GM18505 (cell line): ENCODE measurements at regions not wholly inside any gene's neighbourhood (a gene's known extent, or its start where the extent isn't known, plus 50 kb on each side); places are given as distances from the start of the nearest gene placed in this dataset.

Experiments
- ATAC-seq: cut with Tn5 transposase; IDR thresholded peaks from one replicate; pipeline ENCODE4 v1.9.1; 2021; ENCODE audit not compliant: unreplicated experiment
- POLR2A ChIP-seq: IDR thresholded peaks from 4 replicates; pipeline ENCODE4 v1.6.1; 2011; ENCODE audit warnings: borderline replicate concordance; ENCODE audit not compliant: insufficient read depth, insufficient read length; ENCODE audit errors: extremely low read depth

DNA sequence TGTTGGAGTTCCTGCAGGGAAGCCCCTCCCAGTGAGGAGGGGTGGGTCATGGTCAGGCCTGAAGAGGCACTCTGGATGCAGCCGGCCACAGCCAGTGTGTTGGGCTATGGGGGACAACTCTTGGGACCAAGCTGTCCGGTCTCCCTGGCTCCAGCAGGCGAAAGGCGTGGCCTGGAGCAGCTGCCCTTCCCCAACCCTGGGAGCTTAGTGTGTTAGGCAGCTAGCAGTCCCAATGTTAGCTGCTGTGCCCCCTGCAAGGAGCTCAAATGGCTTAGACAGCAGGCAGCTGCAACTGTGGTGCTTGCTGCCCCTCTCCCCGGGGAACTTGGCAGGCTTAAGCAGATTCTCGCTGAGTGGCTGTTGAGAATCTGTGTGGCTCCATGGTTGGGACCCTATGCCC lies 67.5 kb upstream of the ACTBL2 start:
- no peak for TF ChIP-seq POLR2A
- ATAC-seq: no peak

DNA sequence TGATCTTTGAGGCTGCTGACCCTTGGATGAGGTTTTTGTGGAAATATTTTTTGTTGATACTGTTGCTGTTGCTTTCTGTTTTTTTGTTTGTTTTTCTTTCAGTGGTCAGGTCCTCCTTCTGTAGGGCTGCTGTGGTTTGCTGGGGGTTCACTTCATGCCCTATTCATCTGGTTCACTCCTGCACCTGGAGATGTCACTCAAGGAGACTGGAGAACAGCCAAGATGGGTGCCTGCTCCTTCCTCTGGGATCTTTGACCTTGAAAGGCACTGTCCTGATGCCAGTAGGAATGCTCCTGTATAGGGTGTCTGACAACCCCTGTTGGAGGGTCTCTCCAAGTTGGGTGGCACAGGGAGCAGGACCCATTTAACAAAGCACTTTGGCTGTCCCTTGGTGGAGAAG lies 67.0 kb upstream of the ACTBL2 start:
- no peak for TF ChIP-seq POLR2A
- ATAC-seq: no peak

DNA sequence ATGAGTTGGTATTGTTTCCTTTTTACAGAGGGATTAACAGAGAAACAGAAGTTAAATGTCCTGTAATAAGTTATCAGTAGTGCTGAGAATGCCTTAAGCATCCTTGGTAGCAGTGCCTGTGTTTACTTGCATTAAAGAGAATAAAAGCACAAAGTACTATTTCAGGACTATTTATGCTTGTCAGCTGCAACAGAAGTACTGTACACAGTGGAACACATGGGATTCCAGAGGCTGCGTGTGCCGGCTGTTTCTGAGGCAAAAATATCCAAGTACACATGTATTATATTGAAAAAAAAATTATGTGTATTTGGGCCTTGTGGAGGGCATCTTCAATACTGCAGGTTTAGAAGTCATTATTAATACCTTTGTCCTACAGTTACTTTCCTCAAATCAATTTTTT lies 58.2 kb upstream of the ACTBL2 start:
- TF ChIP-seq POLR2A: no peak
- no peak for ATAC-seq

DNA sequence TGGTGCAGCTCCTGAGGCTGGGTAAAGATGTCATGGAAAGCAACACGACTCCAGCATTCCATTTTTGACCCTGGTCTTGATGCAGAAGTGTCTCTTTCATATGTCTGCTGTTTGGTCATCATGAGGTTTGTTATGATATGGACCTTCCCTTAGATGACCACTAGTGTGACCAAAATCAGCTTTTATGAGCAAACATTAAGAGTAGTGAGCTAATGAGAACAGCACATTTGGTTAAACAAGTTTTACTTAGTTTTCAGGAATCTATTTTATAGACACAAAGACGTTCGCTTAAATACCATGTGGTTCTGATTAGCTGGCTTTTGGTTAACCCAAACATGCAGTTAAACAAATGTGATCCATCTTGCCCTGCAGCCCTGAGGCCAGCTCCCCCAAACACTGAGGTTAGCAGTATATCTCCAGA lies 56.7 kb upstream of the ACTBL2 start:
- TF ChIP-seq POLR2A: no peak
- ATAC-seq: no peak

DNA sequence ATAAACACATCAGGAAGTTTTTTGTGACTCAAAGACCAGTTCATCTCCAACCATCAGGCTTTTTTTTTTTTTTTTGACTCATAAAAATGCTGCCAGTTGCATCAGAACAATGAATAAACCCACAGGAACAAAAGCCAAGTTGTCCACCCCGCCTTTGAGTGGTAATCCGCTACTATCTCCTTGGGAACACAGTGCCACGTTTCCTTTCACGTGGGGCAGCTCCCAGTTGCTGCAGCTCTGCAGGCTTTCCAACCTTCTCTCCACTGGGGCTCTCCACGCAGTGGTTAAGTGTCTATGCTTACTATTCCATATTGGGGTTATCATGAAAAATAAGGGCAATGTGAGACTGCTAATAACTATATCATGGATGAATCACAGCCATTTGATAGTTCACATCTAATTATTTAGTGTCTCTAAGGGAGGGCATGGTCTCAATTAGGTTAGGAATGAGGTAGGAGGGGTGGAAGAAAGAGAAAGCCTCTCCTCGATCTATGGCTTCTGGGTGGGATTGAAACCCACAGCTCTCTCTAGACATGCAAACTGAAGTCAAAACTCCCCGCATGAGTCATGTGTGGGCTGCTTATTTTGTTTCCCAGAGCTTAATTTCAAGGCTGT lies 55.8 kb upstream of the ACTBL2 start:
- no peak for TF ChIP-seq POLR2A
- ATAC-seq: no peak

DNA sequence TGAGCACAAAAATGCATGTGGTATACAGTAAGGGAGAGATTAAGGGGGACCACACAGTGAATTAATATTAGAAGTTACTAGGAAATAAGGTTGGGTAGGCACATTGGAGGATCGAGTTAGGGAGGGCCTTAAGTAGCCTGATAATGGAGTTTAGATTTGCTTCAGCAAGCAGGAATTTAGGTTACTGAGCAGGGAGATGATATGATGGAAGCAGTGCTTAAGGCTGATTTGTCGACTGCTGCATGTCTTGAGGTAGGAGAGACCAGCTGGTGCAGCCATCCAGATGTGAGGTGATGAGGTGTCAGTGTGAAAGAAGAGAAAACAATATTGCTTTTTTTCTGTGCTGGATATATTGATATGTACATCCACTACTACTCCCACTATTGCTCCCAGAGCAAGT lies 55.2 kb upstream of the ACTBL2 start:
- TF ChIP-seq POLR2A: no peak

DNA sequence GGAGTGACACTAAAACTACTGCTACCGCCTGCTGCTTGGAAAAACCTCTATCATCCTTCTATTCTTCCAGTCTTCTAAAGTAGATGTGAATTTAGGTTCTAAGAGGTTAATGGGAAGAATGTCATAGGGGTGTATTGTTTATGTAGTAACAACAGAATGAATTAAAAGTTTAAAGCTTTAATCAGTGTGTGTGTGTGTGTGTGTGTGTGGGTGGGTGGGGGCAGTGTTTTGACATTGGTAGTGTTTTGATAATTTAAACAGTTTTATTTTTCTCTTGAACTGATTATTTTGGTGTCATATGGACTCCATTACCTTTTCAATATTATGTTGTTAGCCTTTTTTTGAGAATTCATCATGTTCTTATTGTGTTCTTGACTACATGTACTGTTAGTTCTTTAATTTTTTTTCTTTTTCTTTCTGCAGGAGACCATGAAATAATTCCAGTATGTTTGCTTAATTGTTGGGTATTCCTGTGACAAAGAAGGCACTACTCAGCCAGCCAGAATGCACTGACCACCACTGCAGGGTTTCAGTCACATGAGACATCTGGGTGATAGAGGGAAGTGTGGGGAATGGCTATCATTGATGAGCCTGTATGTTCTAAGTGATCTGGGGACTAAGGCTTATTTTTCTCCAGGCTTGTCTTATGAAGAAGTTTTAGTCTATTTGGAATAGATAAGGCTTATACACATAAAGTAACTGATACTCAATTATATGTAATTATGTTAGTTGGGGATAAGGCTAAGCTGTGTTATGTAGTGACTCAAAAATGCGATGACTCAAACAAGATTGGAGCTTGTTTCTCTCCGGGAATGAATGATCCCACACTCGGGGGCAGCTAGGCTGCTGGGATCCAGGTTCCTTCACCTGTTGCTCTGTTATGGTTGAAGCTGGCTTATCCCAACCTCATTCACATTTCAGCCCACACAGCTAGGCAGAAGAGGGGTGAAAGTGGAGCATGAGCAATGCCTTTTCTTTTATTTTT lies 50.2 kb upstream of the ACTBL2 start:
- no peak for TF ChIP-seq POLR2A
- ATAC-seq: no peak

More for the DNA sequence above, 55.2 kb upstream of the ACTBL2 start:
- no peak for ATAC-seq
